ENCODE measurements at regions not wholly inside any gene's neighbourhood (a gene's known extent, or its start where the extent isn't known, plus 50 kb on each side); places are given as distances from the start of the nearest gene placed in this dataset.

GRCh38 chr3:78368636-78369345 is 1328.9 kb downstream of the ROBO2 start:
- no peak overlapping the region for H3K4me3 ChIP-seq (ENCODE audit: low read depth, low read length)
- no peak for DNase-seq (ENCODE audit: low read depth)
- no peaks in the 10 kb centered on the region for H3K36me3 ChIP-seq (ENCODE audit: control insufficient read depth, insufficient read depth, low read length)
- H3K27me3 ChIP-seq (ENCODE audit: control insufficient read depth, insufficient read depth, low read length): no peaks in the 10 kb centered on the region
- TF ChIP-seq, protein P1, sequence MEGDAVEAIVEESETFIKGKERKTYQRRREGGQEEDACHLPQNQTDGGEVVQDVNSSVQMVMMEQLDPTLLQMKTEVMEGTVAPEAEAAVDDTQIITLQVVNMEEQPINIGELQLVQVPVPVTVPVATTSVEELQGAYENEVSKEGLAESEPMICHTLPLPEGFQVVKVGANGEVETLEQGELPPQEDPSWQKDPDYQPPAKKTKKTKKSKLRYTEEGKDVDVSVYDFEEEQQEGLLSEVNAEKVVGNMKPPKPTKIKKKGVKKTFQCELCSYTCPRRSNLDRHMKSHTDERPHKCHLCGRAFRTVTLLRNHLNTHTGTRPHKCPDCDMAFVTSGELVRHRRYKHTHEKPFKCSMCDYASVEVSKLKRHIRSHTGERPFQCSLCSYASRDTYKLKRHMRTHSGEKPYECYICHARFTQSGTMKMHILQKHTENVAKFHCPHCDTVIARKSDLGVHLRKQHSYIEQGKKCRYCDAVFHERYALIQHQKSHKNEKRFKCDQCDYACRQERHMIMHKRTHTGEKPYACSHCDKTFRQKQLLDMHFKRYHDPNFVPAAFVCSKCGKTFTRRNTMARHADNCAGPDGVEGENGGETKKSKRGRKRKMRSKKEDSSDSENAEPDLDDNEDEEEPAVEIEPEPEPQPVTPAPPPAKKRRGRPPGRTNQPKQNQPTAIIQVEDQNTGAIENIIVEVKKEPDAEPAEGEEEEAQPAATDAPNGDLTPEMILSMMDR (IDR thresholded peaks at IDR 0.05; ENCODE audit: insufficient read depth, low read length, poor library complexity, severe bottlenecking): no peak

DNA sequence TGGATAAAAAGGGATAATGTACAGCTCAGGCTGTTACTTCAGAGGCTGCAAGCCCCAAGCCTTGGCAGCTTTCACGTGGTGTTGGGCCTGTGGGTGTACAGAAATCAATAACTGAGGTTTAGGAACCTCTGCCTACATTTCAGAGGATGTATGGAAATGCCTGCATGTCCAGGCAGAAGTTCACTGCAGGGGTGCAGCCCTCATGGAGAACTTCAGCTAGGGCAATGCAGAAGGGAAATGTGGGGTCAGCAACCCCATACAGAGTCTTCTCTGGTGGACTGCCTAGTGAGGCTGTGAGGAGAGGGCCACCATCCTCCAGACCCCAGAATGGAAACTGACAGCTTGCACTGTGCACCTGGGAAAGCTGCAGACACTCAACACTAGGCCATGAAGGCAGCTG is 1350.3 kb downstream of the ROBO2 start:
- TF ChIP-seq, protein P1 (IDR thresholded peaks at IDR 0.05; ENCODE audit: insufficient read depth, low read length, poor library complexity, severe bottlenecking): no peak
- Histone ChIP-seq H3K4me3 (ENCODE audit: low read depth, low read length) (no peak overlapping the region), H3K27me3 (ENCODE audit: control insufficient read depth, insufficient read depth, low read length) (no peaks in the 10 kb centered on the region), H3K36me3 (ENCODE audit: control insufficient read depth, insufficient read depth, low read length) (no peaks in the 10 kb centered on the region)
- no peak for DNase-seq (ENCODE audit: low read depth)

GRCh38 chr3:78398401-78398800 is 1358.5 kb downstream of the ROBO2 start:
- no peaks in the 10 kb centered on the region for H3K27me3 ChIP-seq (ENCODE audit: control insufficient read depth, insufficient read depth, low read length)
- DNase-seq (ENCODE audit: low read depth): peak; percentile 34
- TF ChIP-seq, protein P1 (IDR thresholded peaks at IDR 0.05; ENCODE audit: insufficient read depth, low read length, poor library complexity, severe bottlenecking): no peak
- no peaks in the 10 kb centered on the region for H3K36me3 ChIP-seq (ENCODE audit: control insufficient read depth, insufficient read depth, low read length)
- H3K4me3 ChIP-seq (ENCODE audit: low read depth, low read length): no peak overlapping the region

GRCh38 chr3:78402720-78403119 is 1362.8 kb downstream of the ROBO2 start:
- TF ChIP-seq, protein P1 (IDR thresholded peaks at IDR 0.05; ENCODE audit: insufficient read depth, low read length, poor library complexity, severe bottlenecking): no peak
- no peak for DNase-seq (ENCODE audit: low read depth)
- no peak overlapping the region for H3K4me3 ChIP-seq (ENCODE audit: low read depth, low read length)
- no peaks in the 10 kb centered on the region for H3K27me3 ChIP-seq (ENCODE audit: control insufficient read depth, insufficient read depth, low read length)
- H3K36me3 ChIP-seq (ENCODE audit: control insufficient read depth, insufficient read depth, low read length): no peaks in the 10 kb centered on the region

DNA sequence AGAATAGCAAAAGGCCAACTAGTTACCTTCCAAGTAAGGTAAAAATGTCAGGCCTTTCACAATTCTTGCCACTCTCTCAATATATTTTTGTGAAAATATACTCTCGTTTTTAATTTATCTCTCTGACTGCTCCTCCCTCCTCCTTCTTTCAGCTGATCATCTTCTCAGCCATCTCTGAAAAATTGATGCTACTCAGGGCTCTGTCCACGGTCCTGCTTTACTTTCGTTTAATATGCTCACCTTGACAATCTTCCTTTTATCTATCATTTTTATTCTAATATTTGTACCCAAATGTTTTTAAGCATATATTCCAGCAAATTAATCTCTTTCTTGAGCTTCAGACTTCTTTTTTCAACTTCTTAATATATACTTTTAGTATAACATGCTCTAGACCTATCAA is 1362.1 kb downstream of the ROBO1 start:
- Histone ChIP-seq H3K4me3 (ENCODE audit: low read depth, low read length) (no peak overlapping the region), H3K36me3 (ENCODE audit: control insufficient read depth, insufficient read depth, low read length) (no peaks in the 10 kb centered on the region), H3K27me3 (ENCODE audit: control insufficient read depth, insufficient read depth, low read length) (no peaks in the 10 kb centered on the region)
- TF ChIP-seq, protein P1 (IDR thresholded peaks at IDR 0.05; ENCODE audit: insufficient read depth, low read length, poor library complexity, severe bottlenecking): no peak
- DNase-seq (ENCODE audit: low read depth): no peak

GRCh38 chr3:78406396-78406795 is 1361.4 kb downstream of the ROBO1 start:
- no peak for DNase-seq (ENCODE audit: low read depth)
- no peak overlapping the region for H3K4me3 ChIP-seq (ENCODE audit: low read depth, low read length)
- TF ChIP-seq, protein P1 (IDR thresholded peaks at IDR 0.05; ENCODE audit: insufficient read depth, low read length, poor library complexity, severe bottlenecking): no peak
- H3K36me3 ChIP-seq (ENCODE audit: control insufficient read depth, insufficient read depth, low read length): no peaks in the 10 kb centered on the region
- no peaks in the 10 kb centered on the region for H3K27me3 ChIP-seq (ENCODE audit: control insufficient read depth, insufficient read depth, low read length)

Measured in kidney epithelial cell (primary cell).